ENCODE measurements at regions not wholly inside any gene's neighbourhood (a gene's known extent, or its start where the extent isn't known, plus 50 kb on each side); places are given as distances from the start of the nearest gene placed in this dataset.

DNA sequence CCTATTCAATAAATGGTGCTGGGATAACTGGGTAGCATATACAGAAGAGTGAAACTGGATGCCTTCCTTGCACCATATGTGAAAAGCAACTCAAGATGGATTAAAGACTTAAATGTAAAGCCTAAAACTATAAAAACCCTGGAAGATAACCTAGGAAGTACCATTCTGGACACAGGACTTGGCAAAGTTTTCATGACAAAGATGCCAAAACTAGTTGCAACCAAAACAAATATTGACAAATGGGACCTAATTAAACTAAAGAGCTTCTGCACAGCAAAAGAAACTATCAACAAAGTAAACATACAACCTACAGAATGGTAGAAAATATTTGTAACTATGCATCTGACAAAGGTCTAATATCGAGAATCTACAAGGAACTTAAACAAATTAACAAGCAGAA is 129.1 kb upstream of the CTBP2 start:
- DNase-seq (ENCODE audit: low read depth in 2 of 3, low spot score in 2 of 3), result no peak

DNA sequence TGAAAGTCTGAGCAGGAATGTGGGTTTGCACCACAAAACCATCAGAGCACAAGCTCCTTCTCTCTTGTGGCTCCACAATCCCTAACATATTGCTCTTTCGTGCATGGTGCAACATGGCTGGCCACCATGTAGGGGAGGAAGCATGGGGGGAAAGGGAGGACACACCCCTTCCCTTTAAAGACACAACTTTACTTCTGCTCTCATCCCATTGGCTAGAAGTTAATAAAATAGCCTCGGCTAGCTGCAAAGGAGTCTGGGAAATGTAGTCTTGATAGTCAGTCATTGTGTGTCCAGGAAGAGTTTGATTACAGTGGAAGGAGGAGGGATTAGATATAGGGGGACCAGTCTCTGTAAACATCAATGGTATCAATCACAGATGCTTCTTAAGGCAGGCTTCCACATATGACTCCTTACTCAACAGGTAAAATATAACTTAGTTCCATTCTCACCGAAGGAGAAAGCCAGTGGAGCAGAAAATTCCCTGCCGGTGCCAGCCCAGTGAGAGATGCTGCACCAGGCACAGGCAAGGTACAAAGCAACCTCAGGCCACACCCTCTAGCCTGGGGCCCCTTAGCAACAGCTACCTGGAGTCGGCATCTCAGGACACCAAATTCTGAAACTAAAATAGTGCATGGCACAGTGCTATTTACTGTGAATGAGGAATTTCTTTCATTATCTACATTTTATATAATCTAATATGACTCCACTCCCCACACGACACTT is 124.7 kb upstream of the CTBP2 start:
- no peak for DNase-seq (ENCODE audit: low read depth in 2 of 3, low spot score in 2 of 3)

- no peak for DNase-seq (ENCODE audit: low read depth in 2 of 3, low spot score in 2 of 3)
Observed at GRCh38 chr10:125283836-125284614, 123.7 kb upstream of the CTBP2 start.

DNA sequence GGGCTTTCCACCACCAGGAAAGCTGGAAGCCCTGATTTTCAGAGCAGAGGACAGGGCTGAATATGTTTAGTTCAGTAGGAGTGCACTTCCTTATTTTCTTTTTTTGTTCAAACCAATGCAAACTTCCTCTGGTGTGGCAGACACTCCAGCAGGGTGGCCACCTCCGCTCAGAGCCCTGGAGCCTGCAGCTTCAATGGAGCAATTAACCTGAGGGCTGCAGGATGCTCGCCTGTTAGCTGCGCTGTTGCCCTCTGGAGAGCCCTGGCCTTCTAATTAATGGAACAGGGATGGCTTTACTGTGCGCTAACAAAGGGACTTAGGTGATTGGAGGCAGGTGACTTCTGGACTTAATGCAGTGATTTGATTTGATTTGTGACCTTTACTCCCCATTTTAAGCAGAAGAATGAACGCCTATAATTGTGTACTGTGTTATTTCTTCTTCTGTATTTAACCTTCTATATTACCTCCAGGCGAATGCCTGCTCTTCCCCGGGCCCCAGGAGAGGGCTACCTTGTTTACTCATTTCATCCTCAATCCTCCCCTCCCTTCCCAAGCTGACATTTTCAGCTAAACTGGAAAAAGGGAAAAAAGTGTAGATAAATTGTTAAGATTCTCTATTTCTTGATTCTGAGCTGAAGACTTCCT is 123.0 kb upstream of the CTBP2 start:
- DNase-seq (ENCODE audit: low read depth in 2 of 3, low spot score in 2 of 3), result peak in 1 of 3 donors; percentile 5

DNA sequence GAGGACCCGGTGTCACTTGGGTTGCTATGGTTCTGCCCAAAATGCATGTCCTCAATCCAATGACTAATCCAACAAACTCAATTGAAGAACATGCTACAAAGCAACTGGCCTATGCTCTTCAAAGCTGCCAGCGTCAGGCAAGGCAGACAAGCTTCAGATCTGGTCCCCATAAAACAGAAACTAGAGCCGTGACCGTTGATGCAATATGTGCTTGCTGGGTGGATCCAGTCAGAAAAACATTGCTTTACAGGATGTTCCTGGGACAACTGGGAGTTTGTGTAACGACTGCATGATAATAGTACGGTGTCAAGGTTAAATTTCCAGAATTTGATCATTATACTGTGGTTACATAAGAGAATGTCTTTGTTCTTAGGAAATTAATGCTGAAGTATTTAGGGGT is 120.7 kb upstream of the CTBP2 start:
- DNase-seq (ENCODE audit: low read depth in 2 of 3, low spot score in 2 of 3), result no peak

- DNase-seq (ENCODE audit: low read depth in 2 of 3, low spot score in 2 of 3), result no peak
Observed at GRCh38 chr10:125276133-125276532, 115.8 kb upstream of the CTBP2 start.

GRCh38 chr10:125274961-125275360 is 114.6 kb upstream of the CTBP2 start:
- DNase-seq (ENCODE audit: low read depth in 2 of 3, low spot score in 2 of 3), result no peak

DNA sequence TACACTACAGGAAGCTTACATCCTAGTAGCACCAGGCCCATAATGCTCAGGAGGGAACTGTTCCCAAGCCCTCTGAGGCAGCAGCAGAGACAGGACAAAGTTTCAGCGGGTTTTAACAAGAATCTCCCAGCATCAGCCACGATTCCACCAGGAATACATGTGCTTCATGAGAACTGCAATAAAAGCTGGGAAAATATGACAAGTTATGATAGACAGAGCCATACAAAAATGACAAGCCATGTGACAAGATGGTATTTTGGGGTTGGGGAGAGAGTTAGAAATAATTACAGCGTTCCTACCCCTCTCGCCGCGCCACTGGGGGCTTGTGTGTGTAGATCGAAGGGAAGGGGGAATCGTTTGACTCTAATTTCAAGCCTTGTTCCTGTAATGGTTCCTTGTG is 112.7 kb upstream of the CTBP2 start:
- DNase-seq (ENCODE audit: low read depth in 2 of 3, low spot score in 2 of 3), result no peak

DNA sequence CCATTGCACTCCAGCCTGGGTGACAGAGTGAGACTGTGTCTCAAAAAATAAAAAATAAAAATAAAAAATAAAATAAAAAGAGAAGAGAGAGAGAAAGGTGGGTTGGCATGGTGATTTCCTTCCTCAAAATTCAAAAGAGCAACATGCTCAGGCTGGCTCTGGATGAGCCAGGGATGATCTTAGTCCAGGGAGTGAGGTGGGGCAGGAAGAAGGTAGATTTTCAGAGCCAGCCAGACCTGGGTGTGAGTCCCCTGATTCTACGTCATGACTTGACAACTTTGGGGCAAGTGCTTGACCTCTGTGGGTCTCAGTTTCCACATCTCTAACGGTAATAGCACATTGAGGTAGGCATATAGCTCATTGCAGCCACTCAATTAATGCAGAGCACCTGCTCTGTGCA is 109.4 kb upstream of the CTBP2 start:
- DNase-seq (ENCODE audit: low read depth in 2 of 3, low spot score in 2 of 3), result no peak

DNA sequence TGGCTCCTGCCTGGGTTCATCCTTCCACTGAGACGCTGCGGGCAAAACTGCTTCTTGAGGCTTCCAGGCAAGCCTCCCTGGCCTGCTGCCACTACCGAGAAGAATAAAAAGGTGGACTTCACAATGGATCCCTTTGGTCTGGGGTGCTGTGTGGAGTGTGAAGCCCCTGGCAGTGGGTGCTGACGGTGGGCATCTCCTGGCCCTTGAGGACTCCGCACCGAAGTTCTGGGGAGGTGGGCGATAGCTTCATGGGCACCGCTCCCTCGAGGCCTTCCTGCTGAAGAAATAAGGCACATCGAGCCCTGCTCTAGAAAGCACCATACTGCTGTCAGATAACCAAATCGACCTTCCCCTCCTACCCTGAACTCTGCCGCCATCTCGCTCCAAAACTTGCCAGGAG is 106.6 kb upstream of the CTBP2 start:
- DNase-seq (ENCODE audit: low read depth in 2 of 3, low spot score in 2 of 3), result no peak

- DNase-seq (ENCODE audit: low read depth in 2 of 3, low spot score in 2 of 3), result no peak
Observed at GRCh38 chr10:125266541-125266940, 106.2 kb upstream of the CTBP2 start.

- DNase-seq (ENCODE audit: low read depth in 2 of 3, low spot score in 2 of 3), result no peak
Observed at GRCh38 chr10:125265579-125265955, 105.2 kb upstream of the CTBP2 start.

GRCh38 chr10:125264757-125265578 is 104.6 kb upstream of the CTBP2 start:
- DNase-seq (ENCODE audit: low read depth in 2 of 3, low spot score in 2 of 3), result no peak

DNA sequence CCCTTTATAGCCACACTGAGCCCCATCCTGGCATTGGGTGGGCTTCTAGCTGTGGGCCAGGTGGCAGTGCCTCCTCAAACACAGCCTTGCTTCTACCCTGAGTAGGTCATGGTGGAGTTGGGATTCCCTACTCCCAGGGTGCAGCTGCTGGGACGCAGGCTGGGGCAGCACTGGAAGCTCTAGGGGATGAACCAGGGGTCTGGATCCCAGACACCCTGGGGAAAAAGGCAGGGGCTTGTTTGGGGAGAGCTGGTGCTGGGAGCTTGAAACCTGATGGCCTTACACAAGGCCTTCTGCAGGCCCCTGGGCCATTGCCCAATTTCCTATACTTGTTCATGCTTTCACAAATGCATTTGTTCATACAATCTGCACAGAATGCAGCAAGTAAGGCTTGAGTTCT is 103.7 kb upstream of the CTBP2 start:
- no peak for DNase-seq (ENCODE audit: low read depth in 2 of 3, low spot score in 2 of 3)

DNA sequence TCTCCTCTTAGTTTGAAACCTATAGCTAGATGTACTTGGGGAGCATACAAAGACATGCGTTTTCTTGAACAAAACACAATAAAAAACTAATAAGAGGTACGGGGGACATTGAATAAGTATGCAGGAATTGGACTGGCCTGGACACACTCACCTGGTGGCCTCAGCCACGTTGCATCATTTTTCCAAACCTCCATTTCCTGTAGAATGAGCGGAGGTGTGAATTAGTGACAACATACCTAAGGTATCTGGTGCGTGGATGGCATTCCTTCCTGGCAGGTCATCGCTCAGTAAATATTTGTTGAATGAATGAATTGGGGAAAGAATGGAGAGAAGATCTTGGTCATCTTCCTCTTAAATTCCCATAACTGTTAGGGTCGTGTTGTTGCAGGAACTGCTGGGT is 103.2 kb upstream of the CTBP2 start:
- no peak for DNase-seq (ENCODE audit: low read depth in 2 of 3, low spot score in 2 of 3)

- no peak for DNase-seq (ENCODE audit: low read depth in 2 of 3, low spot score in 2 of 3)
Observed at GRCh38 chr10:125262920-125263319, 102.6 kb upstream of the CTBP2 start.

DNA sequence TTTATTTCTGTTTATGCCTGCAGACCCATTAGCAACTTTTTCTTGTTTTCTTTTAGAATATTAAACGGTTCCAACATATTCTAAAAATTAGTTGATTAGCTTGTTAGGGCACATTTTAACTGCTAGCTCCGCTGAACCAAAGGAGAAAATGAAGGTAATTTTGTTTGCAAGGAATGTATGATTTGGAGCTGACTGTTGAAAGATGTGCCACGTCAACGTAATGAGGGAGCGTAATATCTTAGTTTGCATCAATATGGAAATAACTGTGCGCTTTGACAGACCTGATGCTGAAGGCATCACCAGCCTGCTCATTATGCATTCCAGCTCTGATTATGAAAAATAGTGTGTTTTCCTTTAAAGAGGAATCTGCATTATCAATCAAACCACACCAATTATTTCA is 102.0 kb upstream of the CTBP2 start:
- no peak for DNase-seq (ENCODE audit: low read depth in 2 of 3, low spot score in 2 of 3)

DNA sequence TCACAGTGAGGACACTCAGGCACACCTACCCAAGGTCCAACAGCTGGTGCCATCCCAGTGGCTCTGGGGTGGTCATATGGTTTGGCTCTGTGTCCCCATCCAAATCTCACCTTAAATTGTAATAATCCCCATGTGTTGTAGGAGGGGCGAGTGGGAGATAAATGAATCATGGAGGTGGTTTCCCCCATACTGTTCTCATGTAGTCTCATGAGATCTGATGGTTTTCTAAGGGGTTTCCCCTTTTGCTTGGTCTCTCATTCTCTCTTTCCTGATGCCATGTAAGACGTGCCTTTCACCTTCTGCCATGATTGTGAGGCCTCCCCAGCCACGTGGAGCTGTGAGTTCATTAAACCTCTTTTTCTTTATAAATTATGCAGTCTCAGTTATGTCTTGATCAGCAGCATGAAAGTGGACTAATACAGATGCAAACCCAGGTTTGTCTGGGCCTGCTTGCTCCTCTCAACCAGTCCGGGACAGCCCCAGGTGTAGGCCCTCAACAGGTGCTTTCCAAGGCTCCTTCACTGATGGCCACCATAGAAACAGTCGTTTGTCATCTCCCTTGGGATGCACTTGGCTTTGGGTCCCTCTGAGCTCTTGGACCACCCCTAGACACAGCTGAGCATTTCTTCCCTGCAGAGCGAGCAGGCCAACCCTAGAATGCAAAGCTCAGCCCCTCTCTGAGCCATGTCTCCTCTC is 101.3 kb upstream of the CTBP2 start:
- no peak for DNase-seq (ENCODE audit: low read depth in 2 of 3, low spot score in 2 of 3)

DNA sequence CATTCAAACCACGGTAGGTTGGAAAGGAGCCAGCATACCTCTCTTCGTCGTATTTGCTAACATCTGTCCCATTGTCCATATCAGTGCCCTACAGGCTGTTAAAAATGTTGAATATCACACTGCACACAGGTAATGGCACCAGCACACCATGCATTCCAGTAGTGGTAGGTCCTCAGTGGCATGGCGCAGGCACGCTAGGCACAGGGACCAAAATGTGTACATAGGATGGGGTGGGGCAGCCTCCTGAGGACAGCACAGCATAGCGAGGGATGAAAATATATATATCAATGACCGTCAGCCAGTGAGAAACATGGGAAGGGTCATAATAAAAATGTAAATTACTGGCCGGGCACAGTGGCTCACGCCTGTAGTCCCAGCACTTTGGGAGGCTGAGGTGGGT is 99.9 kb upstream of the CTBP2 start:
- no peak for DNase-seq (ENCODE audit: low read depth in 2 of 3, low spot score in 2 of 3)

DNA sequence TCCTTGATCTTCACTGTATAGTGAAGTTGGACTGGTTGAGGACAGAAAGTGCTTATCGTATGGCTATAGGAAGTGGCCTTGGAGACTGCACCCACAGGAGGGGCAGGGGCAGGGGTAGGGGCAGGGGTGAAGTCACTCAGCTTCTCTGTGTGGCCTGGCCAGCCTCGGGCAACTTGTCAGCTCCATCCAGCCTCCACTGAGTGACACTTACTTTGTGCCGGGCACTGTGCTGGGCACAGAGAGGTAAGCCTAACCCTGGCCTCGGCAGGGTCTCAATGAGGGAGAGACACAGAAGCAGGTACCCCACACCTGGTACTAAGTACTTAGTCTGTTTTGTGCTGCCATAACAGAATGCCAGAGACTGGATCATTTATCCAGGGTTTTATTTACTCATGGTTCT is 99.3 kb upstream of the CTBP2 start:
- DNase-seq (ENCODE audit: low read depth in 2 of 3, low spot score in 2 of 3), result no peak

DNA sequence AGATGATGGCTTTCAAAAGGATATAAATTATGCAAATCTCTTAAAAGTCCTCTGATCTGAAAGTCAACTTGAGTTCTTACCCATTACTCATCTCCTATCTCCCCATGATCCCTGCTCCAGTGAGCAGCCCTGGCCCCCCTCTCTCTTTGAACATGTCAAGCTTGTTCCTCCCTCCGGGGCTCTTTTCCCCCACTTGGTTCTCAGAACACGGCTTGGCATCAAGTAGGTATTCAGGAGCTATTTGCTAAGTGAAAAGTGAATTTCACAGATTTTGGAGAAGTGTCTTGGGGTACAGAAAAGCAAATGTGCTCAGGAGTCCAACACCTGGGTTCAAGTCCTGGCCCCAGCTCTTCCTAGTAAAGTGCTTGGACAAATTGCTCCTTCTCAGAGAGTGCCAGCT is 98.3 kb upstream of the CTBP2 start:
- no peak for DNase-seq (ENCODE audit: low read depth in 2 of 3, low spot score in 2 of 3)
